CD4-positive, alpha-beta T cell (primary cell): ENCODE measurements at regions not wholly inside any gene's neighbourhood (a gene's known extent, or its start where the extent isn't known, plus 50 kb on each side); places are given as distances from the start of the nearest gene placed in this dataset.

Experiments
- ATAC-seq: fragments of 200-7000 bp; cut with Tn5 transposase; one replicate; pipeline ENCODE4 v1.10.0; 2022; ENCODE audit warnings: mild to moderate bottlenecking; ENCODE audit not compliant: poor library complexity
- CTCF ChIA-PET: fragments of 350-600 bp; sonication (Branson Sonifier 250); formaldehyde crosslinking; loops from one replicate; lab custom pipeline; 2021; ENCODE audit warnings: antibody characterized with exemption, inconsistent platforms; lab: Charles Lee
- POLR2A ChIA-PET: fragments of 350-600 bp; sonication (Branson Sonifier 250); formaldehyde crosslinking; loops from one replicate; lab custom pipeline; 2021; ENCODE audit warnings: antibody characterized with exemption, inconsistent platforms; lab: Charles Lee
- DNase-seq, 14 experiments: peaks; one replicate each; pipeline ENCODE4 v3.0.0-alpha.2; 2013 to 2020; ENCODE audit warnings: mixed read lengths in 2 of 14
- H3K27ac ChIP-seq, 2 donors: one replicate each; pipeline versions ENCODE4 v1.5.1 to v1.7.0; 2013; ENCODE audit warnings: low read length in 2 of 2, low read depth in 1 of 2, mild to moderate bottlenecking in 1 of 2
- H3K27me3 ChIP-seq, 2 experiments: 1 replicate in 1 of 2; 2 replicates in 1 of 2; pipeline versions ENCODE4 v1.6.1 to v1.7.0; 2013; ENCODE audit warnings: low read length in 2 of 2, control low read depth in 1 of 2, mild to moderate bottlenecking in 1 of 2, moderate library complexity in 1 of 2; ENCODE audit not compliant: insufficient read depth in 2 of 2, control insufficient read depth in 1 of 2
- H3K36me3 ChIP-seq: one replicate; pipeline ENCODE4 v1.6.1; 2013; ENCODE audit warnings: low read length, control low read depth; ENCODE audit not compliant: insufficient read depth
- H3K4me1 ChIP-seq: one replicate; pipeline ENCODE4 v1.6.1; 2013; ENCODE audit warnings: low read length, control low read depth; ENCODE audit not compliant: insufficient read depth
- H3K4me3 ChIP-seq: one replicate; pipeline ENCODE4 v1.5.1; 2013; ENCODE audit warnings: mild to moderate bottlenecking, low read length, moderate library complexity
- H3K9me3 ChIP-seq, 2 experiments: 1 replicate in 1 of 2; 2 replicates in 1 of 2; pipeline versions ENCODE4 v1.6.1 to v1.7.0; 2013; ENCODE audit warnings: low read length in 2 of 2, mild to moderate bottlenecking in 2 of 2, control low read depth in 1 of 2, moderate library complexity in 1 of 2; ENCODE audit not compliant: control insufficient read depth in 1 of 2, insufficient read depth in 1 of 2
- H3K27ac Mint-ChIP-seq: one replicate; pipeline ENCODE4 v1.8.0; 2020; ENCODE audit warnings: mixed read lengths
- H3K27me3 Mint-ChIP-seq: one replicate; pipeline ENCODE4 v1.8.0; 2021; ENCODE audit warnings: mixed read lengths
- H3K36me3 Mint-ChIP-seq: one replicate; pipeline ENCODE4 v1.8.0; 2021; ENCODE audit warnings: low read depth, mixed read lengths
- H3K4me1 Mint-ChIP-seq: one replicate; pipeline ENCODE4 v1.8.0; 2021; ENCODE audit warnings: low read depth, mixed read lengths
- H3K4me3 Mint-ChIP-seq: one replicate; pipeline ENCODE4 v1.8.0; 2020; ENCODE audit warnings: mild to moderate bottlenecking, mixed read lengths
- H3K9me3 Mint-ChIP-seq: one replicate; pipeline ENCODE4 v1.8.0; 2020; ENCODE audit warnings: mixed read lengths
- intact Hi-C, 2 experiments: fragments of 100-400 bp; cut with DNase I in 1 of 2; cut with micrococcal nuclease in 1 of 2; formaldehyde crosslinking; loops; one replicate each; pipeline versions ENCODE4 v1.15.1 to v1.9.0; 2023 to 2025; cut with DNase I, micrococcal nuclease
- TF ChIP-seq, protein P1 (sequence below): fragments of 200-600 bp; IDR thresholded peaks from one replicate; pipeline ENCODE4 v1.8.0; 2022; ENCODE audit warnings: antibody characterized with exemption, mild to moderate bottlenecking

- no peak overlapping the region for H3K4me3 Mint-ChIP-seq
- peaks cover 0 to 6% of the 10 kb centered on the region in 2 experiments for H3K27me3 ChIP-seq
- no peaks in the 10 kb centered on the region for H3K36me3 ChIP-seq
- peaks cover 16% of the 10 kb centered on the region for H3K27me3 Mint-ChIP-seq
- TF ChIP-seq, protein P1, sequence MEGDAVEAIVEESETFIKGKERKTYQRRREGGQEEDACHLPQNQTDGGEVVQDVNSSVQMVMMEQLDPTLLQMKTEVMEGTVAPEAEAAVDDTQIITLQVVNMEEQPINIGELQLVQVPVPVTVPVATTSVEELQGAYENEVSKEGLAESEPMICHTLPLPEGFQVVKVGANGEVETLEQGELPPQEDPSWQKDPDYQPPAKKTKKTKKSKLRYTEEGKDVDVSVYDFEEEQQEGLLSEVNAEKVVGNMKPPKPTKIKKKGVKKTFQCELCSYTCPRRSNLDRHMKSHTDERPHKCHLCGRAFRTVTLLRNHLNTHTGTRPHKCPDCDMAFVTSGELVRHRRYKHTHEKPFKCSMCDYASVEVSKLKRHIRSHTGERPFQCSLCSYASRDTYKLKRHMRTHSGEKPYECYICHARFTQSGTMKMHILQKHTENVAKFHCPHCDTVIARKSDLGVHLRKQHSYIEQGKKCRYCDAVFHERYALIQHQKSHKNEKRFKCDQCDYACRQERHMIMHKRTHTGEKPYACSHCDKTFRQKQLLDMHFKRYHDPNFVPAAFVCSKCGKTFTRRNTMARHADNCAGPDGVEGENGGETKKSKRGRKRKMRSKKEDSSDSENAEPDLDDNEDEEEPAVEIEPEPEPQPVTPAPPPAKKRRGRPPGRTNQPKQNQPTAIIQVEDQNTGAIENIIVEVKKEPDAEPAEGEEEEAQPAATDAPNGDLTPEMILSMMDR: no peak
- H3K36me3 Mint-ChIP-seq: no peaks in the 10 kb centered on the region
- no peak overlapping the region for H3K27ac ChIP-seq
- DNase-seq (no peak), ATAC-seq (no peak)
- H3K27ac Mint-ChIP-seq: no peak overlapping the region
- H3K4me1 Mint-ChIP-seq: no peaks in the 10 kb centered on the region
- intact Hi-C loops: no loop called here
- ChIA-PET POLR2A (no interaction called here), CTCF (no interaction called here)
- no peak overlapping the region for H3K4me3 ChIP-seq
- H3K9me3 Mint-ChIP-seq: no peaks in the 10 kb centered on the region
- H3K4me1 ChIP-seq: peaks cover 5% of the 10 kb centered on the region
- H3K9me3 ChIP-seq: no peaks in the 10 kb centered on the region
These were observed 199.4 kb downstream of the PHETA1 start for GRCh38 chr12:111169456-111169855.

DNA sequence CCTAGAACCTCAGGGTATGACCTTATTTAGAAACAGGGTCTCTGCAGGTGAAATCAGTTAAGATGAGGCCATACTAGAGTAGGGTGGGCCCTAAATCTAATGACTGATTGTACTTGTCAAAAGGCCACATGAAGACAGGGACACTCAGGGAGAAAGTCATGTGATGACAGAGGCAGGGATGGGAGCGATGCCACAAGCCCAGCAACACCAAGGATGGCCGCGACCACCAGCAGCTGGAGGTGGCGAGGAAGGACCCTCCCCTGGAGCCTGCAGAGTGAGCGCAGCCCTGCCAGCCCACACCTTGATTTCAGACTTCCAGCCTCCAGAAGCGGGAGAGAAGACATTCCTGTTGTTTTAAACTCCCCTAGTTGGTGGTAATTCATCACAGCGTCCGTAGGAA lies 199.9 kb downstream of the PHETA1 start:
- H3K27ac ChIP-seq: no peak overlapping the region
- no peak overlapping the region for H3K4me3 ChIP-seq
- no peak overlapping the region for H3K27ac Mint-ChIP-seq
- H3K9me3 Mint-ChIP-seq: no peaks in the 10 kb centered on the region
- POLR2A ChIA-PET: no interaction called here
- peaks cover 5% of the 10 kb centered on the region for H3K4me1 ChIP-seq
- no peak overlapping the region for H3K4me3 Mint-ChIP-seq
- CTCF ChIA-PET: no interaction called here
- H3K4me1 Mint-ChIP-seq: no peaks in the 10 kb centered on the region
- no peaks in the 10 kb centered on the region for H3K36me3 Mint-ChIP-seq
- peaks cover 16% of the 10 kb centered on the region for H3K27me3 Mint-ChIP-seq
- intact Hi-C loops: no loop called here
- ATAC-seq: no peak
- TF ChIP-seq, protein P1: no peak
- DNase-seq: no peak
- H3K9me3 ChIP-seq: no peaks in the 10 kb centered on the region
- no peaks in the 10 kb centered on the region for H3K36me3 ChIP-seq
- H3K27me3 ChIP-seq: peaks cover 0 to 5% of the 10 kb centered on the region in 2 experiments

- intact Hi-C loops: no loop called here
- H3K27ac Mint-ChIP-seq: no peak overlapping the region
- Histone ChIP-seq H3K36me3 (no peaks in the 10 kb centered on the region), H3K27ac (no peak overlapping the region), H3K9me3 (no peaks in the 10 kb centered on the region), H3K4me3 (no peak overlapping the region), H3K27me3 (no peaks in the 10 kb centered on the region), H3K4me1 (peaks cover 5% of the 10 kb centered on the region)
- no peaks in the 10 kb centered on the region for H3K4me1 Mint-ChIP-seq
- DNase-seq (no peak), ATAC-seq (no peak)
- peaks cover 16% of the 10 kb centered on the region for H3K27me3 Mint-ChIP-seq
- CTCF ChIA-PET: no interaction called here
- POLR2A ChIA-PET: no interaction called here
- no peak overlapping the region for H3K4me3 Mint-ChIP-seq
- TF ChIP-seq, protein P1: no peak
- H3K36me3 Mint-ChIP-seq: no peaks in the 10 kb centered on the region
- H3K9me3 Mint-ChIP-seq: no peaks in the 10 kb centered on the region
These were observed 200.6 kb downstream of the PHETA1 start for GRCh38 chr12:111168009-111168900.
